OCI-LY7 (cell line): ENCODE measurements at regions not wholly inside any gene's neighbourhood (a gene's known extent, or its start where the extent isn't known, plus 50 kb on each side); places are given as distances from the start of the nearest gene placed in this dataset.

Source experiments
- BruUV-seq: library from RNA; stranded (reverse); fragments of 400-500 nt; replicated peaks from 2 replicates; lab custom pipeline; 2021; lab: Mats Ljungman, UMichigan
- CTCF ChIA-PET: fragments of 300-600 bp; sonication (Branson Sonifier 250); formaldehyde crosslinking; loops from one replicate; lab custom pipeline; 2022; ENCODE audit warnings: antibody characterized with exemption; ENCODE audit not compliant: unreplicated experiment; lab: Charles Lee
- POLR2A ChIA-PET: fragments of 300-600 bp; sonication (Branson Sonifier 250); formaldehyde crosslinking; loops from one replicate; lab custom pipeline; 2022; ENCODE audit warnings: antibody characterized with exemption; lab: Charles Lee
- DNase-seq: peaks from one replicate; pipeline ENCODE4 v3.0.0-alpha.2; 2015; ENCODE audit warnings: low spot score
- H2AFZ ChIP-seq: fragments of 200-600 bp; sonication (generic), shearing (Covaris generic); 2 replicates; pipeline ENCODE4 v1.6.1; 2014; ENCODE audit warnings: mild to moderate bottlenecking, antibody characterized with exemption, low read length, moderate library complexity
- H3K27ac ChIP-seq: fragments of 200-600 bp; sonication (generic); 2 replicates; pipeline ENCODE4 v1.5.1; 2014; ENCODE audit warnings: mixed run types, low read depth, mild to moderate bottlenecking, moderate library complexity, low read length, inconsistent platforms; ENCODE audit not compliant: poor library complexity, severe bottlenecking
- H3K36me3 ChIP-seq: fragments of 200-600 bp; sonication (generic); 2 replicates; pipeline ENCODE4 v1.6.1; 2014; ENCODE audit warnings: mild to moderate bottlenecking, antibody characterized with exemption, low read length, moderate library complexity, mixed read lengths; ENCODE audit not compliant: insufficient read depth
- H3K4me1 ChIP-seq: fragments of 200-600 bp; sonication (generic); 2 replicates; pipeline ENCODE4 v1.5.1; 2014; ENCODE audit warnings: mild to moderate bottlenecking, low read length; ENCODE audit not compliant: insufficient read depth, poor library complexity, severe bottlenecking
- H3K4me2 ChIP-seq: fragments of 200-600 bp; sonication (generic); 2 replicates; pipeline ENCODE4 v1.6.1; 2014; ENCODE audit warnings: mild to moderate bottlenecking, low read length
- H3K4me3 ChIP-seq: fragments of 200-600 bp; sonication (generic); 2 replicates; pipeline ENCODE4 v1.5.1; 2014; ENCODE audit warnings: mild to moderate bottlenecking, low read depth, low read length; ENCODE audit not compliant: poor library complexity, severe bottlenecking
- H3K79me2 ChIP-seq: fragments of 200-600 bp; sonication (generic); 2 replicates; pipeline ENCODE4 v1.6.1; 2016; ENCODE audit warnings: low read depth, mild to moderate bottlenecking, low read length, moderate library complexity, mixed read lengths; ENCODE audit not compliant: insufficient read depth
- H3K9me2 ChIP-seq: fragments of 200-600 bp; sonication (generic); 2 replicates; pipeline ENCODE4 v1.6.1; 2016; ENCODE audit warnings: mild to moderate bottlenecking, low read length, mixed read lengths; ENCODE audit not compliant: insufficient read depth
- H3K9me3 ChIP-seq: fragments of 200-600 bp; sonication (generic); 2 replicates; pipeline ENCODE4 v1.6.1; 2014; ENCODE audit warnings: mild to moderate bottlenecking, mixed run types, low read length, mixed read lengths
- H4K20me1 ChIP-seq: fragments of 200-600 bp; sonication (generic); 2 replicates; pipeline ENCODE4 v1.6.1; 2014; ENCODE audit warnings: mild to moderate bottlenecking, antibody characterized with exemption, low read length, moderate library complexity, mixed read lengths; ENCODE audit not compliant: insufficient read depth
- CTCF ChIP-seq: fragments of 200-600 bp; sonication (generic); conservative IDR thresholded peaks from 2 replicates; pipeline ENCODE4 v1.5.1; 2014; ENCODE audit warnings: mild to moderate bottlenecking, antibody characterized with exemption, low read length, moderate library complexity, mixed read lengths
- EZH2phosphoT487 ChIP-seq: fragments of 200-600 bp; sonication (generic); IDR thresholded peaks from 2 replicates; pipeline ENCODE4 v1.6.1; 2018; ENCODE audit warnings: low read depth, borderline replicate concordance, mild to moderate bottlenecking, mixed run types, antibody characterized with exemption, low read length, moderate library complexity, mixed read lengths
- intact Hi-C: fragments of 100-400 bp; cut with micrococcal nuclease; formaldehyde crosslinking; loops from one replicate; pipeline ENCODE4 v1.10.0; 2022; ENCODE audit not compliant: unreplicated experiment

GRCh38 chr3:163684651-163685050 lies 1393.6 kb downstream of the SI start:
- H3K9me2 ChIP-seq = no peaks in the 10 kb centered on the region
- no peak overlapping the region for H3K4me2 ChIP-seq
- no peak overlapping the region for H3K27ac ChIP-seq
- BruUV-seq = no TSS peak
- H3K4me3 ChIP-seq = no peak overlapping the region
- ChIA-PET CTCF (no interaction called here), POLR2A (no interaction called here)
- H2AFZ ChIP-seq = no peak overlapping the region
- H3K9me3 ChIP-seq = no peaks in the 10 kb centered on the region
- DNase-seq = no peak
- TF ChIP-seq CTCF (no peak), EZH2phosphoT487 (no peak)
- no peaks in the 10 kb centered on the region for H3K79me2 ChIP-seq
- H3K36me3 ChIP-seq = no peaks in the 10 kb centered on the region
- intact Hi-C loops = no loop called here
- H3K4me1 ChIP-seq = no peaks in the 10 kb centered on the region
- no peaks in the 10 kb centered on the region for H4K20me1 ChIP-seq

DNA sequence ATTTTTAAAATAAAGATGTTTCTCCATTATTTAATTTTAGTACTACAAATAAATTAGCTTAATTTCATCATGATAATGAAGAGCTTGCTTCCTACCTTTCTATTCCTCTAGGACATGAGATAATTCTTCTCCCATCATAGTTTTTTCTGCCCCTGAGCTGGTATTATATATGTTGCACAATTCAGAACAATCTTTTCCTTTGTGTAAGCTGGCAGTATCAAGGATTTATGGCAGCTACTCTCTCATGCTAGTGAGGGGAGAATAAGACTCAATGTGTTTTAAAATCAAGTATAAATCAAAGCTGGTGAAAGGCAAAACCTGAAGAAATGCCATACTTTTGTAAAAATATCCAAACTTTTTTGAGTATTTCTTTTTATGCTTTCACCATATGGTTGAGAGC lies 1405.3 kb downstream of the SI start:
- intact Hi-C loops = no loop called here
- TF ChIP-seq EZH2phosphoT487 (no peak), CTCF (no peak)
- CTCF ChIA-PET = no interaction called here
- no TSS peak for BruUV-seq
- Histone ChIP-seq H4K20me1 (no peaks in the 10 kb centered on the region), H3K4me2 (no peak overlapping the region), H3K4me1 (no peaks in the 10 kb centered on the region), H3K9me3 (no peaks in the 10 kb centered on the region), H3K4me3 (no peak overlapping the region), H3K36me3 (no peaks in the 10 kb centered on the region), H3K79me2 (no peaks in the 10 kb centered on the region), H3K27ac (no peak overlapping the region), H2AFZ (no peak overlapping the region), H3K9me2 (no peaks in the 10 kb centered on the region)
- DNase-seq = no peak
- POLR2A ChIA-PET = no interaction called here

DNA sequence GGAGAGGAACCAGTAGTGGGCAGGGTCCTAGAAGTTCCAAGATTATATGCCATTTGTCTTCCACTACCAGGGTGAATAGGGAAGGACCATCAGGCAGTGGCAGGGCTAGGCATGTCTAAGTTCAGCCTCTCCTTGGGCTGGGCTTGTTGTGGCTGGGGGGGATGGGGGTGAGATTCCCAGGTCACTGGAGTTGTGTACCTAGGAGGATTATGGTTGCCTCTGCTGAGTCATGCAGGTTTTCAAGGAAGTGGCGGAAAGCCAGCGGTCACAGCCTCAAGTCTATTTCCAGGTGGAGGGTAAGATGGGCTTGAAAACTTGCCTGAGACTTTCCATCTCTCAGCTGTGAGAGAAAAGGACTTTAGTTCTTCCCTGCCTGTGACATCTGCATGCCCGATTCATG lies 1407.1 kb downstream of the SI start:
- ChIA-PET POLR2A (no interaction called here), CTCF (no interaction called here)
- no peak overlapping the region for H3K27ac ChIP-seq
- H2AFZ ChIP-seq = no peak overlapping the region
- H3K9me3 ChIP-seq = no peaks in the 10 kb centered on the region
- intact Hi-C loops = no loop called here
- no peak overlapping the region for H3K4me3 ChIP-seq
- H4K20me1 ChIP-seq = no peaks in the 10 kb centered on the region
- no peaks in the 10 kb centered on the region for H3K36me3 ChIP-seq
- no peaks in the 10 kb centered on the region for H3K9me2 ChIP-seq
- no peak overlapping the region for H3K4me2 ChIP-seq
- TF ChIP-seq CTCF (no peak), EZH2phosphoT487 (no peak)
- no peaks in the 10 kb centered on the region for H3K79me2 ChIP-seq
- no peak for DNase-seq
- BruUV-seq = no TSS peak
- no peaks in the 10 kb centered on the region for H3K4me1 ChIP-seq
